HepG2 (cell line): ENCODE measurements at regions not wholly inside any gene's neighbourhood (a gene's known extent, or its start where the extent isn't known, plus 50 kb on each side); places are given as distances from the start of the nearest gene placed in this dataset.
A peak's percentile ranks its signal among the peaks of the same experiment; 100 is the strongest.

Source experiments
- BCL3 ChIP-seq: sonication (generic); formaldehyde crosslinking; IDR thresholded peaks from 2 replicates; pipeline ENCODE4 v1.5.1; 2020; ENCODE audit warnings: mild to moderate bottlenecking, missing genetic modification reagents, moderate library complexity
- CENPBD1 ChIP-seq: sonication (generic); formaldehyde crosslinking; IDR thresholded peaks from 2 replicates; pipeline ENCODE4 v1.8.0; 2022; ENCODE audit warnings: missing genetic modification reagents, low read depth, mild to moderate bottlenecking, borderline replicate concordance
- DNMT1 ChIP-seq: sonication (generic); formaldehyde crosslinking; IDR thresholded peaks from 2 replicates; pipeline ENCODE4 v1.5.1; 2020; ENCODE audit warnings: mild to moderate bottlenecking, missing genetic modification reagents
- ELK4 ChIP-seq: sonication (generic); formaldehyde crosslinking; IDR thresholded peaks from 2 replicates; pipeline ENCODE4 v1.9.0; 2021; ENCODE audit warnings: missing genetic modification reagents, borderline replicate concordance
- FOSL2 ChIP-seq: sonication (generic); formaldehyde crosslinking; IDR thresholded peaks from 2 replicates; pipeline ENCODE4 v1.4.0; 2020; ENCODE audit warnings: missing genetic modification reagents
- GABPA ChIP-seq, 2 experiments: IDR thresholded peaks; 2 replicates each; pipeline ENCODE4 v1.6.1; 2011 to 2016; ENCODE audit warnings: low read depth in 2 of 2, low read length in 1 of 2, missing biosample characterization in 1 of 2, missing genetic modification characterization in 1 of 2
- HDAC1 ChIP-seq: sonication (generic); formaldehyde crosslinking; IDR thresholded peaks from 2 replicates; pipeline ENCODE4 v1.5.1; 2020; ENCODE audit warnings: mild to moderate bottlenecking, missing genetic modification reagents
- HHEX ChIP-seq: IDR thresholded peaks from 2 replicates; pipeline ENCODE4 v1.6.1; 2016; ENCODE audit warnings: control low read depth
- NFRKB ChIP-seq: fragments of 450-650 bp; IDR thresholded peaks from 2 replicates; pipeline ENCODE4 v1.6.1; 2017
- RFXANK ChIP-seq: IDR thresholded peaks from 2 replicates; pipeline ENCODE4 v1.6.1; 2016
- SIX4 ChIP-seq: sonication (generic); formaldehyde crosslinking; IDR thresholded peaks from 2 replicates; pipeline ENCODE4 v1.4.0; 2020; ENCODE audit warnings: missing genetic modification reagents
- SKI ChIP-seq: fragments of 450-650 bp; IDR thresholded peaks from one replicate; pipeline ENCODE4 v1.6.1; 2018; ENCODE audit warnings: mild to moderate bottlenecking; ENCODE audit not compliant: partially characterized antibody
- SRSF1 ChIP-seq: fragments of 200-400 bp; formaldehyde crosslinking; optimal IDR thresholded peaks from 2 replicates; pipeline ENCODE3; 2017; ENCODE audit warnings: mild to moderate bottlenecking, low read depth, low read length, moderate library complexity
- SUZ12 ChIP-seq: fragments of 150-350 bp; IDR thresholded peaks from 2 replicates; pipeline ENCODE4 v1.6.1; 2014; ENCODE audit warnings: low read depth, low read length
- TFAP4 ChIP-seq: sonication (generic); IDR thresholded peaks from 2 replicates; pipeline ENCODE4 v1.6.1; 2016; ENCODE audit warnings: low read depth, borderline replicate concordance
- THAP7 ChIP-seq: sonication (generic); formaldehyde crosslinking; IDR thresholded peaks from 2 replicates; pipeline ENCODE4 v1.8.1; 2023; ENCODE audit warnings: mild to moderate bottlenecking, missing genetic modification reagents
- ZBED4 ChIP-seq: sonication (generic); formaldehyde crosslinking; IDR thresholded peaks from 2 replicates; pipeline ENCODE4 v1.4.0; 2020; ENCODE audit warnings: missing genetic modification reagents, borderline replicate concordance
- ZFY ChIP-seq: sonication (generic); formaldehyde crosslinking; IDR thresholded peaks from 2 replicates; pipeline ENCODE4 v1.4.0; 2020; ENCODE audit warnings: missing genetic modification reagents
- ZNF260 ChIP-seq: sonication (generic); formaldehyde crosslinking; IDR thresholded peaks from 2 replicates; pipeline ENCODE4 v1.4.0; 2020; ENCODE audit warnings: missing genetic modification reagents, low read depth, mild to moderate bottlenecking, borderline replicate concordance
- ZNF468 ChIP-seq: sonication (generic); formaldehyde crosslinking; IDR thresholded peaks from 2 replicates; pipeline ENCODE4 v1.8.0; 2022; ENCODE audit warnings: mild to moderate bottlenecking, moderate library complexity, missing genetic modification reagents
- ZNF773 ChIP-seq: sonication (generic); formaldehyde crosslinking; IDR thresholded peaks from 2 replicates; pipeline ENCODE4 v1.4.0; 2020; ENCODE audit warnings: missing genetic modification reagents, borderline replicate concordance

- TF ChIP-seq ZBED4 (CRISPR knock-in tag) (peak; percentile 100), SKI (peak; percentile 91), FOSL2 (CRISPR knock-in tag) (peak; percentile 90), HDAC1 (CRISPR knock-in tag) (peak; percentile 100), CENPBD1 (CRISPR knock-in tag) (peak; percentile 100), ZFY (CRISPR knock-in tag) (peak; percentile 90), NFRKB (no peak), HHEX (CRISPR knock-in tag) (peak; percentile 72; the same call in 1 of the 2 replicates), SUZ12 (no peak), ZNF260 (0 out of 2 replicates have a peak, but pooled peaks have one; percentile 88), ELK4 (CRISPR knock-in tag) (peak; percentile 99; the same call in 1 of the 2 replicates), SRSF1 (peak; percentile 80), ZNF773 (CRISPR knock-in tag) (peak; percentile 100), RFXANK (CRISPR knock-in tag) (peak; percentile 97), ZNF468 (CRISPR knock-in tag) (peak; percentile 100), GABPA (IDR thresholded peaks at IDR 0.05; ENCODE audit: low read depth, low read length) (no peak), GABPA (CRISPR knock-in tag; IDR thresholded peaks at IDR 0.05; ENCODE audit: low read depth) (peak; percentile 59), BCL3 (peak; percentile 100), DNMT1 (CRISPR knock-in tag) (peak; percentile 99), TFAP4 (peak; percentile 73; the same call in 1 of the 2 replicates), SIX4 (CRISPR knock-in tag) (peak; percentile 96), THAP7 (CRISPR knock-in tag) (peak; percentile 99)
Observed at GRCh38 chr5:175796536-175797499, 74.6 kb upstream of the CPLX2 start (continued).
